Right lobe of liver (tissue), 6 donors: ENCODE measurements at regions not wholly inside any gene's neighbourhood (a gene's known extent, or its start where the extent isn't known, plus 50 kb on each side); places are given as distances from the start of the nearest gene placed in this dataset.

Source experiments
- ATAC-seq, 4 donors: fragments of 200-7000 bp; cut with Tn5 transposase; one replicate each; pipeline ENCODE4 v1.9.1; 2020; ENCODE audit warnings: mild to moderate bottlenecking in 4 of 4, moderate library complexity in 4 of 4
- DNase-seq, 3 donors: peaks; one replicate each; pipeline ENCODE4 v3.0.0-alpha.2; 2020
- H3K27ac ChIP-seq, 3 donors: fragments of 200-600 bp; one replicate each; pipeline ENCODE4 v1.8.0; 2022
- H3K27me3 ChIP-seq, 2 donors: fragments of 200-600 bp; one replicate each; pipeline ENCODE4 v1.8.0; 2022
- H3K36me3 ChIP-seq, 4 donors: fragments of 200-600 bp; sonication (generic) in 1 of 4; one replicate each; pipeline versions ENCODE4 v1.5.1 to v1.8.0; 2017 to 2022; ENCODE audit warnings: control low read depth in 1 of 4
- H3K4me1 ChIP-seq, 4 donors: fragments of 200-600 bp; sonication (generic) in 1 of 4; one replicate each; pipeline versions ENCODE4 v1.5.1 to v1.8.0; 2017 to 2022; ENCODE audit warnings: control low read depth in 1 of 4
- H3K4me3 ChIP-seq, 3 donors: fragments of 200-600 bp; one replicate each; pipeline ENCODE4 v1.8.0; 2022
- H3K9me3 ChIP-seq, 4 donors: fragments of 200-600 bp; sonication (generic) in 1 of 4; one replicate each; pipeline versions ENCODE4 v1.5.1 to v1.8.0; 2017 to 2022; ENCODE audit warnings: control low read depth in 1 of 4
- POLR2A ChIP-seq: fragments of 450-650 bp; IDR thresholded peaks from one replicate; pipeline ENCODE4 v1.6.1; 2017; ENCODE audit warnings: antibody characterized with exemption, mild to moderate bottlenecking
- WGBS: methylation state at CpG from one replicate; pipeline ENCODE4 v1.1.6; 2018; ENCODE audit warnings: low coverage, low lambda C conversion rate; ENCODE audit not compliant: insufficient coverage; ENCODE audit errors: missing lambda C conversion rate; 5-methylcytosine and 5-hydroxymethylcytosine counted together
- intact Hi-C, 2 donors: fragments of 100-400 bp; cut with DNase I; formaldehyde crosslinking; loops; one replicate each; pipeline versions ENCODE4 v1.11.2 to v1.14.1; 2022
- TF ChIP-seq, protein P1 (sequence below), 4 donors: fragments of 200-600 bp in 3 of 4; fragments of 450-650 bp in 1 of 4; IDR thresholded peaks; one replicate each; pipeline versions ENCODE4 v1.5.1 to v1.8.0; 2016 to 2022; ENCODE audit warnings: antibody characterized with exemption in 4 of 4, mild to moderate bottlenecking in 2 of 4
- donor health status: DM: no; HTN: yes; CAD: no.
- donor health status: DM: no; HTN: no; CAD: no.
- donor health status: DM: no; HTN: no; CAD: no.
- donor health status: DM: no; HTN: yes; CAD: no.
- donor health status: DM: no; HTN: yes; CAD: no.

GRCh38 chr4:135122457-135122856, 920.9 kb upstream of the PABPC4L start:
- WGBS, result 43% methylated on average over 2 of the region's 2 CpGs
- no peak for TF ChIP-seq POLR2A
- TF ChIP-seq, protein P1, sequence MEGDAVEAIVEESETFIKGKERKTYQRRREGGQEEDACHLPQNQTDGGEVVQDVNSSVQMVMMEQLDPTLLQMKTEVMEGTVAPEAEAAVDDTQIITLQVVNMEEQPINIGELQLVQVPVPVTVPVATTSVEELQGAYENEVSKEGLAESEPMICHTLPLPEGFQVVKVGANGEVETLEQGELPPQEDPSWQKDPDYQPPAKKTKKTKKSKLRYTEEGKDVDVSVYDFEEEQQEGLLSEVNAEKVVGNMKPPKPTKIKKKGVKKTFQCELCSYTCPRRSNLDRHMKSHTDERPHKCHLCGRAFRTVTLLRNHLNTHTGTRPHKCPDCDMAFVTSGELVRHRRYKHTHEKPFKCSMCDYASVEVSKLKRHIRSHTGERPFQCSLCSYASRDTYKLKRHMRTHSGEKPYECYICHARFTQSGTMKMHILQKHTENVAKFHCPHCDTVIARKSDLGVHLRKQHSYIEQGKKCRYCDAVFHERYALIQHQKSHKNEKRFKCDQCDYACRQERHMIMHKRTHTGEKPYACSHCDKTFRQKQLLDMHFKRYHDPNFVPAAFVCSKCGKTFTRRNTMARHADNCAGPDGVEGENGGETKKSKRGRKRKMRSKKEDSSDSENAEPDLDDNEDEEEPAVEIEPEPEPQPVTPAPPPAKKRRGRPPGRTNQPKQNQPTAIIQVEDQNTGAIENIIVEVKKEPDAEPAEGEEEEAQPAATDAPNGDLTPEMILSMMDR (IDR thresholded peaks at IDR 0.05), result no peak
- Histone ChIP-seq H3K27ac (no peak overlapping the region), H3K4me3 (no peak overlapping the region), H3K36me3 (no peaks in the 10 kb centered on the region), H3K27me3 (no peaks in the 10 kb centered on the region), H3K4me1 (no peaks in the 10 kb centered on the region), H3K9me3 (no peaks in the 10 kb centered on the region)
- DNase-seq (no peak), ATAC-seq (no peak)
- intact Hi-C loops, result no loop called here

DNA sequence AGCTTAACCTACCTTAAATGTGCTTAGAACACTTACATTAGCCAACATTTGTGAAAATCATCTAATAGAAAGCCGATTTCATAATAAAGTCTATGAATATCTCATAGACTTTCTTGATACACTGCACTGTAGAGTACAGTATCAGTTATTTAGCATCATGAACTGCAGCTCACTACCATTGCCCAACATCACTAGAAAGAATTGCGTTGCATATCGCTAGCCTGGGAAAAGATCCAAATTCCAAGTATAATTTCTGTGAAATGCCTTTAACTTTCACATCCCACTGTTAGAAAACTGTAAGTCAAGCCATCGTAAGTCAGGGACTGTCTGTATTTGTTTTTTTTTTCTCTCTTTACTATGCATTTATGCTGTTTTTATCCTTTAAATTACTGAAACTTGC, 918.6 kb upstream of the PABPC4L start:
- no peaks in the 10 kb centered on the region for H3K9me3 ChIP-seq
- no peak for DNase-seq
- no peaks in the 10 kb centered on the region for H3K4me1 ChIP-seq
- intact Hi-C loops, result no loop called here
- H3K27me3 ChIP-seq, result no peaks in the 10 kb centered on the region
- no peaks in the 10 kb centered on the region for H3K36me3 ChIP-seq
- H3K4me3 ChIP-seq, result no peak overlapping the region
- TF ChIP-seq, protein P1 (IDR thresholded peaks at IDR 0.05), result no peak
- TF ChIP-seq POLR2A, result no peak
- H3K27ac ChIP-seq, result no peak overlapping the region
- 45% methylated on average over 4 of the region's 4 CpGs for WGBS
- ATAC-seq, result no peak

DNA sequence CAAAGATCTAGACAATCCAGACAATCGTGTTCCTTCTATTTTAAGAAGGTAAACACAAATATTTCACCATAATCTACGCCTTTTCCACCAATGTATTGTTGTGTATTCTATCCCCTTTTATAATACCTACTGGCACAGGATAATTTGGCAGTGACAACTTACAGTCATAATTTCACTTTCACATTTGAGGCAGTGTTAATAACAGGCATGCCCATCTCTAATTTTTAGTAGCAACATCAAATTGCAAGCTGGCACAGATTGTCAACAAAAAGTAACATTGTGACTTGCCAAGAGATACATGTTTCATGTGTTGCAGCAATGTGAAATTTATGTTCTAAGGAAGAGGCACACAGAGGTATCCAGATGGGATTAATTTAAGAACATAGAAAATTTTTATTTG, 912.5 kb upstream of the PABPC4L start:
- ATAC-seq, result no peak
- no peak overlapping the region for H3K27ac ChIP-seq
- 16% methylated on average over 2 of the region's 2 CpGs for WGBS
- H3K36me3 ChIP-seq, result no peaks in the 10 kb centered on the region
- H3K4me1 ChIP-seq, result no peaks in the 10 kb centered on the region
- no peaks in the 10 kb centered on the region for H3K27me3 ChIP-seq
- TF ChIP-seq, protein P1 (IDR thresholded peaks at IDR 0.05), result no peak
- no peak for TF ChIP-seq POLR2A
- H3K4me3 ChIP-seq, result no peak overlapping the region
- DNase-seq, result no peak
- intact Hi-C loops, result no loop called here
- H3K9me3 ChIP-seq, result no peaks in the 10 kb centered on the region

DNA sequence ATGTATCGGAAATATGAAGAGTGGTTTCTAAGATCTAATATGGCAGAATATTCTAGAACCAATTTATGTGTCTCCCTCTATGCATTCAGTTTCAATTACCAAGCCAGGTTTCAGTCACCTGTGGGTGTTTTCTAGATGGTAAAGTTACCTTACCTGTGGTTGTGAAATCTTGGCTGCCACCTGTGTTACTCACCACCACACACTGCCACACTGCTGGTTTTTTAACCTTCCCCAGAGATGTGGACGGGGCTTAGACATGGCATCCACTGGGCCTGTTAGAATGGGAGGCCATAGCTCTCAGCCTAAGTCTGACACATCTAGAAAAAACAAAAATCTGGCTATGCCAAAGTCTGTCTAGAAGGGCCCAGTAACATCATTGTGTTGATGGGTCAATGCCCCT, 896.5 kb upstream of the PABPC4L start:
- Histone ChIP-seq H3K9me3 (no peaks in the 10 kb centered on the region), H3K27ac (no peak overlapping the region), H3K36me3 (no peaks in the 10 kb centered on the region), H3K4me3 (no peak overlapping the region), H3K27me3 (no peaks in the 10 kb centered on the region), H3K4me1 (no peaks in the 10 kb centered on the region)
- intact Hi-C loops, result no loop called here
- TF ChIP-seq, protein P1 (IDR thresholded peaks at IDR 0.05), result no peak
- TF ChIP-seq POLR2A, result no peak
- DNase-seq (no peak), ATAC-seq (no peak)
- WGBS, result 30% methylated on average over 2 of the region's 2 CpGs

- H3K27ac ChIP-seq, result no peak overlapping the region
- no peak for DNase-seq
- TF ChIP-seq, protein P1 (IDR thresholded peaks at IDR 0.05), result no peak
- TF ChIP-seq POLR2A, result no peak
- WGBS, result 47% methylated on average over 2 of the region's 2 CpGs
- no peaks in the 10 kb centered on the region for H3K4me1 ChIP-seq
- no peaks in the 10 kb centered on the region for H3K36me3 ChIP-seq
- H3K27me3 ChIP-seq, result no peaks in the 10 kb centered on the region
- H3K4me3 ChIP-seq, result no peak overlapping the region
- no peak for ATAC-seq
- intact Hi-C loops, result no loop called here
- H3K9me3 ChIP-seq, result no peaks in the 10 kb centered on the region
Observed at GRCh38 chr4:135073389-135073788, 871.8 kb upstream of the PABPC4L start.
